ENCODE measurements at regions not wholly inside any gene's neighbourhood (a gene's known extent, or its start where the extent isn't known, plus 50 kb on each side); places are given as distances from the start of the nearest gene placed in this dataset.
"Not testable (repeated sequence)": the region's sequence is repeated elsewhere in the genome, so short reads cannot be mapped to it uniquely, and the experiment has no call there.

- no peak for FAIRE-seq
- Histone ChIP-seq H3K36me3 (ENCODE audit: control insufficient read depth, insufficient read depth, low read length) (no peaks in the 10 kb centered on the region), H3K27me3 (ENCODE audit: control insufficient read depth, insufficient read depth, low read length) (no peaks in the 10 kb centered on the region), H3K4me3 (ENCODE audit: low read depth, low read length) (no peak overlapping the region)
- DNase-seq (ENCODE audit: low read depth): no peak
- TF ChIP-seq, protein P1, sequence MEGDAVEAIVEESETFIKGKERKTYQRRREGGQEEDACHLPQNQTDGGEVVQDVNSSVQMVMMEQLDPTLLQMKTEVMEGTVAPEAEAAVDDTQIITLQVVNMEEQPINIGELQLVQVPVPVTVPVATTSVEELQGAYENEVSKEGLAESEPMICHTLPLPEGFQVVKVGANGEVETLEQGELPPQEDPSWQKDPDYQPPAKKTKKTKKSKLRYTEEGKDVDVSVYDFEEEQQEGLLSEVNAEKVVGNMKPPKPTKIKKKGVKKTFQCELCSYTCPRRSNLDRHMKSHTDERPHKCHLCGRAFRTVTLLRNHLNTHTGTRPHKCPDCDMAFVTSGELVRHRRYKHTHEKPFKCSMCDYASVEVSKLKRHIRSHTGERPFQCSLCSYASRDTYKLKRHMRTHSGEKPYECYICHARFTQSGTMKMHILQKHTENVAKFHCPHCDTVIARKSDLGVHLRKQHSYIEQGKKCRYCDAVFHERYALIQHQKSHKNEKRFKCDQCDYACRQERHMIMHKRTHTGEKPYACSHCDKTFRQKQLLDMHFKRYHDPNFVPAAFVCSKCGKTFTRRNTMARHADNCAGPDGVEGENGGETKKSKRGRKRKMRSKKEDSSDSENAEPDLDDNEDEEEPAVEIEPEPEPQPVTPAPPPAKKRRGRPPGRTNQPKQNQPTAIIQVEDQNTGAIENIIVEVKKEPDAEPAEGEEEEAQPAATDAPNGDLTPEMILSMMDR (IDR thresholded peaks at IDR 0.05; ENCODE audit: insufficient read depth, low read length, severe bottlenecking): no peak
These were observed 491.1 kb upstream of the KLF6 start for GRCh38 chr10:4276151-4276550.

GRCh38 chr10:4274671-4275070, 489.7 kb upstream of the KLF6 start:
- not testable (repeated sequence) for H3K27me3 ChIP-seq (ENCODE audit: control insufficient read depth, insufficient read depth, low read length); H3K4me3 ChIP-seq (ENCODE audit: low read depth, low read length); DNase-seq (ENCODE audit: low read depth); H3K36me3 ChIP-seq (ENCODE audit: control insufficient read depth, insufficient read depth, low read length); FAIRE-seq

GRCh38 chr10:4271193-4271592, 486.2 kb upstream of the KLF6 start:
- DNase-seq (ENCODE audit: low read depth) (no peak), FAIRE-seq (no peak)
- TF ChIP-seq, protein P1 (IDR thresholded peaks at IDR 0.05; ENCODE audit: insufficient read depth, low read length, severe bottlenecking): no peak

DNA sequence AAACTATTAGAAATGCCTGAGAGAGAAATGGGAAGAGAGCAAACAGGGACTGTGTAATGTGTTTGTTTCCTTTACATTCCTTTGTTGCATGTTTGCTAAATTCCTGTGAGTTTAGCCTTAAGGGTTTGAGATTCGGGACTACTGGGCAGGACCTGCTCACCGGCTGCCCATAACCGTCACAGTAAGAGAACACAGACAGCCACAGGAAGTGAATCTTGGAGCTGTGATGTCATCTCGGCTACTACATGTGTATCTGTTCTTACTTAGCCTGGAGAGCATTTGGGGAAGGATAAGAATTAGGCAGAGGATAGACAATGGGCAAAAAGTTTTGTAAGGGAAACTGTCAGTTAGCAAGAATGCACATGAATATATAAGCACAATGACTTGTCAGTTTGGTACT, 485.1 kb upstream of the KLF6 start:
- Histone ChIP-seq H3K27me3 (ENCODE audit: control insufficient read depth, insufficient read depth, low read length) (no peaks in the 10 kb centered on the region), H3K36me3 (ENCODE audit: control insufficient read depth, insufficient read depth, low read length) (no peaks in the 10 kb centered on the region), H3K4me3 (ENCODE audit: low read depth, low read length) (no peak overlapping the region)
- DNase-seq (ENCODE audit: low read depth): peak; percentile 82
- FAIRE-seq: no peak
- TF ChIP-seq, protein P1 (IDR thresholded peaks at IDR 0.05; ENCODE audit: insufficient read depth, low read length, severe bottlenecking): no peak

More at GRCh38 chr10:4271193-4271592, 486.2 kb upstream of the KLF6 start:
- H3K27me3 ChIP-seq (ENCODE audit: control insufficient read depth, insufficient read depth, low read length): no peaks in the 10 kb centered on the region
- no peak overlapping the region for H3K4me3 ChIP-seq (ENCODE audit: low read depth, low read length)
- H3K36me3 ChIP-seq (ENCODE audit: control insufficient read depth, insufficient read depth, low read length): no peaks in the 10 kb centered on the region

DNA sequence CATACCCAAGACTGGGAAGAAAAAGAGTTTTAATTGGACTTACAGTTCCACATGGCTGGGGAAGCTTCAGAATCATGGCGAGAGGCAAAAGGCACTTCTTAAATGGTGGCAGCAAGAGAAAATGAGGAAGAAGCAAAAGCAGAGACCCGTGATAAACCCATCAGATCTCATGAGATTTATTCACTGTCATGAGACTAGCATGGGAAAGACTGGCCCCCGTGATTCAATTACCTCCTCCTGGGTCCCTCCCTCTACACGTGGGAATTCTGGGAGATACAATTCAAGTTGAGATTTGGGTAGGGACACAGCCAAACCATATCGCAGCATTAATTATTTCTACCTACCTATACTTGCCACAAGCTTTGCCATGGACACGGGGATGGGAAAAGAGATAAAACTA, 483.5 kb upstream of the KLF6 start:
- not testable (repeated sequence) for DNase-seq (ENCODE audit: low read depth); H3K36me3 ChIP-seq (ENCODE audit: control insufficient read depth, insufficient read depth, low read length); H3K4me3 ChIP-seq (ENCODE audit: low read depth, low read length); H3K27me3 ChIP-seq (ENCODE audit: control insufficient read depth, insufficient read depth, low read length)
- peak; percentile 43 for FAIRE-seq

DNA sequence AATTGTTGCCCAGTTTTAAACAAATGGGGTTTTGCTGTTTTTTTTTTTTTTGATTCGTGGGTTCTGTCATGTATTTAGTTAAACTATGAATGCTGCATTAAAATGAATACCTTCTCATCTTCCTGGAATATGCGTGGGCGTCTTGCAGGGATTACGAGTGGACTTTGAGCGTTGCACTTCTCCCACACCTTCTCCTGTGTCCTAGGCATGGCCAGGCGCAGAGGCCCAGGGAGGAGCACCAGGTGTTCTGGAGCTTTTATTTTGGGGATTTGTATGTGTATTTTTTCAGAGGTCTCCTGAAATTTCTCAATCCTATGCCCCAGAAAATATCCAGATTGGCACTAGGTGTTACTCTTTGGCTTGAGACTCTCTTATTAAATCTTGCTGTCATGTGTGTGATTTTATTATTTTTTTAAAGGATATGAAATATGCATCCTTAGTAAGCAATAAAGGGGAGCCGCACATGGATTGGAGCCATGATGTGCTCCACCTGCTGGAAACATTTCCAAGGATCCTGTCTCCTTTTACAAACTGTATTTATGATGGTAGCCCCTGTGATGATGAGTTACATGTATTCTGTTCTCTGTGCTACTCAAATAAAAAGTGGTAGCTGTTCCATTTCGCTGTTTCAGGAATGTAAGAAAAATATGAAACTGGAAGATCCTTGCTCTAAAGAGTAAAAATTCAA, 482.2 kb upstream of the KLF6 start:
- H3K27me3 ChIP-seq (ENCODE audit: control insufficient read depth, insufficient read depth, low read length): no peaks in the 10 kb centered on the region
- TF ChIP-seq, protein P1 (IDR thresholded peaks at IDR 0.05; ENCODE audit: insufficient read depth, low read length, severe bottlenecking): no peak
- peak; percentile 30 for DNase-seq (ENCODE audit: low read depth)
- FAIRE-seq: no peak
- no peaks in the 10 kb centered on the region for H3K36me3 ChIP-seq (ENCODE audit: control insufficient read depth, insufficient read depth, low read length)
- no peak overlapping the region for H3K4me3 ChIP-seq (ENCODE audit: low read depth, low read length)

All from bronchial epithelial cell (primary cell).